NT2/D1 (cell line): ENCODE measurements at regions not wholly inside any gene's neighbourhood (a gene's known extent, or its start where the extent isn't known, plus 50 kb on each side); places are given as distances from the start of the nearest gene placed in this dataset.

Experiments
- DNase-seq: peaks from one replicate; pipeline ENCODE4 v3.0.0-alpha.2; 2011; ENCODE audit warnings: low read depth, low spot score
- H3K27me3 ChIP-seq: 2 replicates; pipeline ENCODE4 v1.6.0; 2011; ENCODE audit warnings: mild to moderate bottlenecking; ENCODE audit not compliant: insufficient read length, insufficient read depth
- H3K36me3 ChIP-seq: 2 replicates; pipeline ENCODE4 v1.6.1; 2011; ENCODE audit warnings: mild to moderate bottlenecking, low read length, mixed read lengths; ENCODE audit not compliant: insufficient read depth, insufficient read length
- H3K4me1 ChIP-seq: 2 replicates; pipeline ENCODE4 v1.5.1; 2011; ENCODE audit not compliant: insufficient read depth, insufficient read length
- H3K4me3 ChIP-seq: 2 replicates; pipeline ENCODE4 v1.5.1; 2011; ENCODE audit warnings: low read depth; ENCODE audit not compliant: insufficient read length
- H3K9ac ChIP-seq: 2 replicates; pipeline ENCODE4 v1.6.0; 2011; ENCODE audit warnings: low read depth; ENCODE audit not compliant: insufficient read length
- H3K9me3 ChIP-seq: 2 replicates; pipeline ENCODE4 v1.5.1; 2011; ENCODE audit warnings: mild to moderate bottlenecking, low read length; ENCODE audit not compliant: insufficient read depth
- SUZ12 ChIP-seq: IDR thresholded peaks from 2 replicates; pipeline ENCODE4 v1.6.1; 2011; ENCODE audit not compliant: insufficient read length, insufficient read depth; ENCODE audit errors: extremely low read depth
- YY1 ChIP-seq: IDR thresholded peaks from 2 replicates; pipeline ENCODE4 v1.6.1; 2011; ENCODE audit not compliant: insufficient read length, insufficient read depth
- ZNF274 ChIP-seq: IDR thresholded peaks from 2 replicates; pipeline ENCODE4 v1.6.1; 2011; ENCODE audit warnings: mild to moderate bottlenecking, low read depth, low read length

- H3K4me3 ChIP-seq = no peak overlapping the region
- no peak overlapping the region for H3K9ac ChIP-seq
- no peaks in the 10 kb centered on the region for H3K27me3 ChIP-seq
- H3K4me1 ChIP-seq = no peaks in the 10 kb centered on the region
- DNase-seq = no peak
- no peaks in the 10 kb centered on the region for H3K9me3 ChIP-seq
- H3K36me3 ChIP-seq = no peaks in the 10 kb centered on the region
- no peak for TF ChIP-seq ZNF274
- TF ChIP-seq SUZ12 = no peak
- TF ChIP-seq YY1 = no peak
Measured at GRCh38 chr9:81480828-81481604, 208.3 kb downstream of the TLE1 start.

GRCh38 chr9:81479573-81479972 is 209.8 kb downstream of the TLE1 start:
- no peaks in the 10 kb centered on the region for H3K4me1 ChIP-seq
- H3K36me3 ChIP-seq = no peaks in the 10 kb centered on the region
- no peaks in the 10 kb centered on the region for H3K9me3 ChIP-seq
- no peak for DNase-seq
- H3K4me3 ChIP-seq = no peak overlapping the region
- TF ChIP-seq ZNF274 (no peak), SUZ12 (no peak), YY1 (no peak)
- no peaks in the 10 kb centered on the region for H3K27me3 ChIP-seq
- H3K9ac ChIP-seq = no peak overlapping the region

GRCh38 chr9:81477669-81478068 is 211.7 kb downstream of the TLE1 start:
- TF ChIP-seq SUZ12 (no peak), YY1 (no peak), ZNF274 (no peak)
- Histone ChIP-seq H3K4me1 (no peaks in the 10 kb centered on the region), H3K36me3 (no peaks in the 10 kb centered on the region), H3K9me3 (no peaks in the 10 kb centered on the region), H3K9ac (no peak overlapping the region), H3K4me3 (no peak overlapping the region), H3K27me3 (no peaks in the 10 kb centered on the region)
- no peak for DNase-seq

- Histone ChIP-seq H3K4me1 (no peaks in the 10 kb centered on the region), H3K9ac (no peak overlapping the region), H3K4me3 (no peak overlapping the region), H3K9me3 (no peaks in the 10 kb centered on the region), H3K36me3 (no peaks in the 10 kb centered on the region), H3K27me3 (no peaks in the 10 kb centered on the region)
- no peak for DNase-seq
- TF ChIP-seq SUZ12 (no peak), YY1 (no peak), ZNF274 (no peak)
Measured at GRCh38 chr9:81476813-81477490, 212.4 kb downstream of the TLE1 start.

- H3K9me3 ChIP-seq = no peaks in the 10 kb centered on the region
- no peak overlapping the region for H3K4me3 ChIP-seq
- no peaks in the 10 kb centered on the region for H3K27me3 ChIP-seq
- no peak overlapping the region for H3K9ac ChIP-seq
- no peak for TF ChIP-seq SUZ12
- TF ChIP-seq YY1 = no peak
- TF ChIP-seq ZNF274 = no peak
- DNase-seq = no peak
- no peaks in the 10 kb centered on the region for H3K4me1 ChIP-seq
- H3K36me3 ChIP-seq = no peaks in the 10 kb centered on the region
Measured at GRCh38 chr9:81474792-81475191, 214.6 kb downstream of the TLE1 start.

GRCh38 chr9:81474125-81474524 is 215.2 kb downstream of the TLE1 start:
- no peak for TF ChIP-seq ZNF274
- TF ChIP-seq SUZ12 = no peak
- no peaks in the 10 kb centered on the region for H3K27me3 ChIP-seq
- no peak overlapping the region for H3K9ac ChIP-seq
- DNase-seq = no peak
- no peaks in the 10 kb centered on the region for H3K36me3 ChIP-seq
- H3K9me3 ChIP-seq = no peaks in the 10 kb centered on the region
- no peak overlapping the region for H3K4me3 ChIP-seq
- H3K4me1 ChIP-seq = no peaks in the 10 kb centered on the region

GRCh38 chr9:81473708-81474107 is 215.6 kb downstream of the TLE1 start:
- Histone ChIP-seq H3K27me3 (no peaks in the 10 kb centered on the region), H3K36me3 (no peaks in the 10 kb centered on the region), H3K4me1 (no peaks in the 10 kb centered on the region), H3K9me3 (no peaks in the 10 kb centered on the region), H3K4me3 (no peak overlapping the region), H3K9ac (no peak overlapping the region)
- no peak for DNase-seq
- TF ChIP-seq ZNF274 = no peak
- TF ChIP-seq SUZ12 = no peak
- no peak for TF ChIP-seq YY1
